ENCODE measurements at regions not wholly inside any gene's neighbourhood (a gene's known extent, or its start where the extent isn't known, plus 50 kb on each side); places are given as distances from the start of the nearest gene placed in this dataset.

GRCh38 chr3:30180310-30181177, 425.9 kb upstream of the TGFBR2 start:
- TF ChIP-seq PHF8 (conservative IDR thresholded peaks at IDR 0.05; ENCODE audit: low read depth, low read length) = no peak
- TF ChIP-seq EP300 (IDR thresholded peaks at IDR 0.05; ENCODE audit: borderline replicate concordance in 1 of 2, low read depth in 2 of 2, low read length in 2 of 2) = no peak
- TF ChIP-seq, protein P1, sequence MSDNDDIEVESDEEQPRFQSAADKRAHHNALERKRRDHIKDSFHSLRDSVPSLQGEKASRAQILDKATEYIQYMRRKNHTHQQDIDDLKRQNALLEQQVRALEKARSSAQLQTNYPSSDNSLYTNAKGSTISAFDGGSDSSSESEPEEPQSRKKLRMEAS (IDR thresholded peaks at IDR 0.05) = no peak
- TF ChIP-seq YY1 (IDR thresholded peaks at IDR 0.05; ENCODE audit: low read depth, low read length) = no peak
- no peak for TF ChIP-seq SIRT6 (IDR thresholded peaks at IDR 0.05; ENCODE audit: low read length)
- no peak for TF ChIP-seq CHD2 (IDR thresholded peaks at IDR 0.05; ENCODE audit: low read length)
- TF ChIP-seq ASH2L (IDR thresholded peaks at IDR 0.05; ENCODE audit: low read length) = no peak
- TF ChIP-seq POLR2AphosphoS5 (IDR thresholded peaks at IDR 0.05; ENCODE audit: low read depth, low read length) = no peak
- TF ChIP-seq CTCF (IDR thresholded peaks at IDR 0.05; ENCODE audit: control extremely low read depth in 1 of 3, insufficient read depth in 1 of 3, low read depth in 1 of 3, low read length in 3 of 3) = no peak
- TF ChIP-seq TAF1 (IDR thresholded peaks at IDR 0.05; ENCODE audit: low read depth, low read length) = no peak
- no peak for TF ChIP-seq JUN (IDR thresholded peaks at IDR 0.05; ENCODE audit: low read depth, low read length)
- TF ChIP-seq CBX8 (IDR thresholded peaks at IDR 0.05; ENCODE audit: borderline replicate concordance, low read depth, low read length) = no peak
- TF ChIP-seq EGR1 (IDR thresholded peaks at IDR 0.05; ENCODE audit: borderline replicate concordance, low read depth, low read length) = no peak
